ENCODE measurements at regions not wholly inside any gene's neighbourhood (a gene's known extent, or its start where the extent isn't known, plus 50 kb on each side); places are given as distances from the start of the nearest gene placed in this dataset.

GRCh38 chr1:239707615-239708014, 321.2 kb downstream of the CHRM3 start:
- TF ChIP-seq TEAD4 (IDR thresholded peaks at IDR 0.05; ENCODE audit: low read depth, low read length): no peak
- TF ChIP-seq, protein P1, sequence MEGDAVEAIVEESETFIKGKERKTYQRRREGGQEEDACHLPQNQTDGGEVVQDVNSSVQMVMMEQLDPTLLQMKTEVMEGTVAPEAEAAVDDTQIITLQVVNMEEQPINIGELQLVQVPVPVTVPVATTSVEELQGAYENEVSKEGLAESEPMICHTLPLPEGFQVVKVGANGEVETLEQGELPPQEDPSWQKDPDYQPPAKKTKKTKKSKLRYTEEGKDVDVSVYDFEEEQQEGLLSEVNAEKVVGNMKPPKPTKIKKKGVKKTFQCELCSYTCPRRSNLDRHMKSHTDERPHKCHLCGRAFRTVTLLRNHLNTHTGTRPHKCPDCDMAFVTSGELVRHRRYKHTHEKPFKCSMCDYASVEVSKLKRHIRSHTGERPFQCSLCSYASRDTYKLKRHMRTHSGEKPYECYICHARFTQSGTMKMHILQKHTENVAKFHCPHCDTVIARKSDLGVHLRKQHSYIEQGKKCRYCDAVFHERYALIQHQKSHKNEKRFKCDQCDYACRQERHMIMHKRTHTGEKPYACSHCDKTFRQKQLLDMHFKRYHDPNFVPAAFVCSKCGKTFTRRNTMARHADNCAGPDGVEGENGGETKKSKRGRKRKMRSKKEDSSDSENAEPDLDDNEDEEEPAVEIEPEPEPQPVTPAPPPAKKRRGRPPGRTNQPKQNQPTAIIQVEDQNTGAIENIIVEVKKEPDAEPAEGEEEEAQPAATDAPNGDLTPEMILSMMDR (IDR thresholded peaks at IDR 0.05; ENCODE audit: control extremely low read depth in 1 of 3, insufficient read depth in 1 of 3, low read depth in 1 of 3, low read length in 3 of 3): no peak
- TF ChIP-seq SIRT6 (IDR thresholded peaks at IDR 0.05; ENCODE audit: low read length): no peak
- TF ChIP-seq JUN (IDR thresholded peaks at IDR 0.05; ENCODE audit: low read depth, low read length): no peak
- TF ChIP-seq ATF3 (IDR thresholded peaks at IDR 0.05; ENCODE audit: insufficient read depth, low read depth, low read length): no peak
- no peak for TF ChIP-seq POLR2A (IDR thresholded peaks at IDR 0.05; ENCODE audit: control extremely low read depth in 1 of 2, low read depth in 2 of 2, low read length in 2 of 2)

All from H1 (cell line).